Tibial nerve (tissue), 4 donors: ENCODE measurements at regions not wholly inside any gene's neighbourhood (a gene's known extent, or its start where the extent isn't known, plus 50 kb on each side); places are given as distances from the start of the nearest gene placed in this dataset.

Source experiments
- CTCF ChIP-seq, 5 experiments: fragments of 200-600 bp in 3 of 5; fragments of 450-650 bp in 2 of 5; sonication (generic) in 3 of 5; IDR thresholded peaks; one replicate each; pipeline ENCODE4 v1.5.1; 2016 to 2019; ENCODE audit warnings: antibody characterized with exemption in 5 of 5, mild to moderate bottlenecking in 3 of 5, moderate library complexity in 2 of 5
- EP300 ChIP-seq, 2 donors: sonication (generic); formaldehyde crosslinking; IDR thresholded peaks; one replicate each; pipeline ENCODE4 v1.6.1; 2017; ENCODE audit warnings: antibody characterized with exemption in 2 of 2, mild to moderate bottlenecking in 1 of 2

GRCh38 chr7:10266976-10267375 is 706.7 kb upstream of the PHF14 start:
- TF ChIP-seq CTCF (IDR thresholded peaks at IDR 0.05) (no peak), EP300 (IDR thresholded peaks at IDR 0.05) (no peak)
